Psoas muscle (tissue), 7 donors: ENCODE measurements at regions not wholly inside any gene's neighbourhood (a gene's known extent, or its start where the extent isn't known, plus 50 kb on each side); places are given as distances from the start of the nearest gene placed in this dataset.

ENCODE experiments used
- ATAC-seq, 4 donors: fragments of 200-7000 bp; cut with Tn5 transposase; one replicate each; pipeline ENCODE4 v1.9.1; 2020; ENCODE audit warnings: moderate library complexity in 3 of 4, mild to moderate bottlenecking in 2 of 4
- DNase-seq, 2 donors: peaks; one replicate each; pipeline ENCODE4 v3.0.0-alpha.2; 2020
- H3K27ac ChIP-seq: fragments of 200-600 bp; one replicate; pipeline ENCODE4 v1.8.0; 2022
- H3K27me3 ChIP-seq, 3 donors: fragments of 200-600 bp in 1 of 3; one replicate each; pipeline versions ENCODE4 v1.6.1 to v1.8.0; 2013 to 2022; ENCODE audit warnings: low read length in 2 of 3, mild to moderate bottlenecking in 2 of 3, moderate library complexity in 1 of 3; ENCODE audit not compliant: insufficient read depth in 3 of 3
- H3K36me3 ChIP-seq, 2 donors: fragments of 200-600 bp in 1 of 2; one replicate each; pipeline versions ENCODE4 v1.6.1 to v1.8.0; 2013 to 2022; ENCODE audit warnings: low read depth in 1 of 2, mild to moderate bottlenecking in 1 of 2, moderate library complexity in 1 of 2; ENCODE audit not compliant: insufficient read depth in 1 of 2
- H3K4me1 ChIP-seq: fragments of 200-600 bp; one replicate; pipeline ENCODE4 v1.8.0; 2022
- H3K4me3 ChIP-seq: fragments of 200-600 bp; one replicate; pipeline ENCODE4 v1.8.0; 2022; ENCODE audit warnings: mild to moderate bottlenecking
- H3K9me3 ChIP-seq: fragments of 200-600 bp; one replicate; pipeline ENCODE4 v1.8.0; 2022
- WGBS, 3 donors: extraction: QIAGEN DNeasy Blood & Tissue Kit; methylation state at CpG; one replicate each; pipeline versions ENCODE4 v1.1.6 to v1.1.7; 2013; 5-methylcytosine and 5-hydroxymethylcytosine counted together
- intact Hi-C, 2 donors: fragments of 100-400 bp; cut with DNase I; formaldehyde crosslinking; loops; one replicate each; pipeline versions ENCODE4 v1.11.0 to v1.14.2; 2022
- TF ChIP-seq, protein P1 (sequence below): fragments of 200-600 bp; IDR thresholded peaks from one replicate; pipeline ENCODE4 v1.8.0; 2022; ENCODE audit warnings: antibody characterized with exemption
- donor health status: healthy with polysubstance abuse.
- donor health status: DM: no; HTN: no; CAD: no; lungs with moderate emphysema.
- donor health status: Bipolar disorder and iron deficiency.
- donor health status: healthy.
- donor health status: DM: yes; HTN: yes; CAD: no.
- donor health status: DM: no; HTN: no; CAD: no.
- donor health status: DM: yes; HTN: yes; CAD: no.

DNA sequence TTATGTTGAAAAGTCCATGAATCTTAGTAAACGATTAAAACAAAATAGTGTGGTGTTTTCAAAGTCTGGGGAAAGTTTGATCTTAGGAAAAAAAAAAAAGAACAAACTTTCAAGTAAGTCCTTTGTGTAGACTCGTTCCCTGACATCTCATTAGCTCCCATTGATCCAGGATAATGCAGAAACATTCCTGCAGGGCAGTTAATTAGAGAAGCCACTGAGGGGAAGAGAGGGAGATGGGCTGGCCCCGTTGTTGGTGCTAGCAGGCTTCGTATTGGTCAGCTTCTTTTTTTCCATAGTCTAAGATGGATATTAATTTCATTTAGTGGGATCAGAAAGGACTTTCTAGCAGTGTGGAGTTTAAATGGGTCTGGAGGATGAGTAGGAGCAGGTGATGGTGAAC lies 340.2 kb downstream of the DRD1 start:
- no peak overlapping the region for H3K4me3 ChIP-seq
- ATAC-seq, result no peak
- DNase-seq, result no peak
- 44 to 51% (median 47%) methylated on average over 4 of the region's 4 CpGs for WGBS, 3 donors
- H3K27me3 ChIP-seq, result no peaks in the 10 kb centered on the region
- no peaks in the 10 kb centered on the region for H3K9me3 ChIP-seq
- intact Hi-C loops, result no loop called here
- no peaks in the 10 kb centered on the region for H3K4me1 ChIP-seq
- H3K36me3 ChIP-seq, result no peaks in the 10 kb centered on the region
- TF ChIP-seq, protein P1, sequence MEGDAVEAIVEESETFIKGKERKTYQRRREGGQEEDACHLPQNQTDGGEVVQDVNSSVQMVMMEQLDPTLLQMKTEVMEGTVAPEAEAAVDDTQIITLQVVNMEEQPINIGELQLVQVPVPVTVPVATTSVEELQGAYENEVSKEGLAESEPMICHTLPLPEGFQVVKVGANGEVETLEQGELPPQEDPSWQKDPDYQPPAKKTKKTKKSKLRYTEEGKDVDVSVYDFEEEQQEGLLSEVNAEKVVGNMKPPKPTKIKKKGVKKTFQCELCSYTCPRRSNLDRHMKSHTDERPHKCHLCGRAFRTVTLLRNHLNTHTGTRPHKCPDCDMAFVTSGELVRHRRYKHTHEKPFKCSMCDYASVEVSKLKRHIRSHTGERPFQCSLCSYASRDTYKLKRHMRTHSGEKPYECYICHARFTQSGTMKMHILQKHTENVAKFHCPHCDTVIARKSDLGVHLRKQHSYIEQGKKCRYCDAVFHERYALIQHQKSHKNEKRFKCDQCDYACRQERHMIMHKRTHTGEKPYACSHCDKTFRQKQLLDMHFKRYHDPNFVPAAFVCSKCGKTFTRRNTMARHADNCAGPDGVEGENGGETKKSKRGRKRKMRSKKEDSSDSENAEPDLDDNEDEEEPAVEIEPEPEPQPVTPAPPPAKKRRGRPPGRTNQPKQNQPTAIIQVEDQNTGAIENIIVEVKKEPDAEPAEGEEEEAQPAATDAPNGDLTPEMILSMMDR, result no peak
- H3K27ac ChIP-seq, result no peak overlapping the region

DNA sequence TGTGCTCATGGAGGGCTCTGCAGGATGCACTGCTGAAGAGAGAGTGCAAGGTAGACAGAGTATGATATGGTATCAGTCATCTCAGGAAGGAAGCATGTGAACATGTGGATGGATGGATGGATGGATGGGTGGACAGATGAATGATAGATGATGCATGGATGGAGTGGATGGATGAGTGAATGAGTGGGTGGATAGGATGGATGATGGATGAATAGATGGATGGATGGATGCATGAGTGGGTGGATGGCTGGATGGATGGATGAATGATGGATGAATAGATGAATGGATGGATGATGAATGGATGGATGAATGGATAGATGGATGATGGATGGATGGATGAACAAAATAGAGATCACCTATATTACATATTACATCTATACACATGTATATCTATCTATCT lies 341.3 kb downstream of the DRD1 start:
- Histone ChIP-seq H3K9me3 (no peaks in the 10 kb centered on the region), H3K4me3 (no peak overlapping the region), H3K4me1 (no peaks in the 10 kb centered on the region), H3K36me3 (no peaks in the 10 kb centered on the region), H3K27me3 (no peaks in the 10 kb centered on the region), H3K27ac (no peak overlapping the region)
- TF ChIP-seq, protein P1, result no peak
- ATAC-seq (no peak), DNase-seq (no peak)
- intact Hi-C loops, result no loop called here

DNA sequence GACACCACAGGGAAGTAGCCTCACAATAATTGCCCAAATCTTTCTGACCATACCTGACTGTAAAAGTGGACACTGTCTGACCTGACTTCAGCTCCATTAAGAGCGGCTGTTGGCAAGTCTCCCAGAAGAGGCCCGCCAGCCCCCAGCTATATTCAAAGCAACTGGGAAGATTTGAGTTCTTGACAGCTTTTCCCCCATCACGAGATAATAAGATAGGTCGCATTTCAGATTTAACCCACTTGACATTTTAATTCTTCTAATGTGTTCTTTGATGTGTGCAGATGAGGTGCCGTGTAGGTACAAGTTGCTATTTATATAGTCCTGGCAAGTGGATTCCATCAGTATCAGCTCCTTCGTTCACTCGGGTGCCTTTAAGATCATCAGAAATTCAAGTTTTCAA lies 345.7 kb downstream of the DRD1 start:
- no peak for DNase-seq
- Histone ChIP-seq H3K27ac (no peak overlapping the region), H3K27me3 (no peaks in the 10 kb centered on the region), H3K4me3 (no peak overlapping the region), H3K9me3 (no peaks in the 10 kb centered on the region), H3K36me3 (no peaks in the 10 kb centered on the region), H3K4me1 (no peaks in the 10 kb centered on the region)
- intact Hi-C loops, result no loop called here
- TF ChIP-seq, protein P1, result no peak
- no peak for ATAC-seq
- WGBS, 3 donors, result 71 to 75% (median 72%) methylated on average over 7 of the region's 7 CpGs

DNA sequence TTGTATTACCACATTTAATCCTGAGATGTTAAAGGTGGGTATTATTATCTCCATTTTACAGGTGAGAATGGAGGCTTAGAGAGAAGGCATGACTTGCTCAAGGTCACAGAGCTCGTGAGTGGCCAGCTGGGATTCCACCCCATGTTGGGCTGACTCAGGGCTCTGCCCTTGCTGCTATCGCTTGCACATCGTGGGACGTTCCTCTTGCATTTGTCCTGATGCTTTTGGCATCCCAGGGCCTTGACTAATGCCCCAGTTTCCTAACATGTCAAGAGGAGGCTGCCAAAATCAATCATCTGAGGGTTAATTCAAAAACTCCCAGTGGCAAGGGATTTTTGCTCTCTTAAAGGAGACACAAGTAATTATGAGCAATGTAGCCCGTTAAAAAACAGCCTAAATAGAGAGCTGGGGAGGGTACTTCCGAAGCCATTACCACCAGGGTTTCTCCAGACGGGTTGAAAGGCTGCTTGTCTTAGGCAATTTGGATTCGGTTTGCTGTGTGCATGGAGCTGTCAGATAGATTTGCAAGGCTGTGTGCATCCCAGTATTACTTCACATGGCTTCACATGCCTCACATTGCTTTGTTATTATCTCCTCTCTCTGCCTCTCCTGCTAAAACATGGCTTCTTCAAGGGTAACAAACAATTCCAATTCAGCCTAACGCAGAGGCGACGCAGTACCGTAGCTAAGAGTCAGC lies 347.4 kb downstream of the DRD1 start:
- no peak overlapping the region for H3K27ac ChIP-seq
- H3K4me1 ChIP-seq, result no peaks in the 10 kb centered on the region
- no peak overlapping the region for H3K4me3 ChIP-seq
- ATAC-seq (no peak), DNase-seq (peak in 1 of 2 donors; percentile 14)
- H3K36me3 ChIP-seq, result no peaks in the 10 kb centered on the region
- 54 to 66% (median 61%) methylated on average over 12 of the region's 12 CpGs for WGBS, 3 donors
- H3K27me3 ChIP-seq, result no peaks in the 10 kb centered on the region
- TF ChIP-seq, protein P1, result no peak
- no peaks in the 10 kb centered on the region for H3K9me3 ChIP-seq
- intact Hi-C loops, result no loop called here

DNA sequence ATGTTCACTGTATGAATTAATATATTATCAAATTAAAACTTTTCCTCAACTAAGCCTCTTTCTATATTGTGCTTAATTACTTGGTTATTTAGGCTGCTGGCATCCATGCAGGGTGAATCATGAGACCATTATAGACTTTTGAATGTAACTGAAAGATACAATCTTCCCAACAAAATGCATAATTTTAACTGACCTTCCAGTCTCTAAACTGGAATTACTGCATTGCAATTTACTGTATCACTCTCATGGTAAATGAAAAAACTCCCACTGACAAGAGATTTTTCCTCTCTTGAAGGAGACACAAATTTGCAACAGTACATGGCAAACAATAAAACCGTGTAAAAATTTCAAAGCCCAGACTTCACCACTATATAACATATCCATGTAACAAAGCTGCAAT lies 349.5 kb downstream of the DRD1 start:
- no peak overlapping the region for H3K4me3 ChIP-seq

More for the DNA sequence above, 349.5 kb downstream of the DRD1 start:
- Histone ChIP-seq H3K27ac (no peak overlapping the region), H3K4me1 (no peaks in the 10 kb centered on the region), H3K9me3 (no peaks in the 10 kb centered on the region), H3K27me3 (no peaks in the 10 kb centered on the region), H3K36me3 (no peaks in the 10 kb centered on the region)
- TF ChIP-seq, protein P1, result no peak
- intact Hi-C loops, result no loop called here
- DNase-seq (no peak), ATAC-seq (no peak)
- WGBS, 3 donors, result 51 to 79% (median 66%) methylated on average over 1 of the region's 1 CpG
